ENCODE measurements at regions not wholly inside any gene's neighbourhood (a gene's known extent, or its start where the extent isn't known, plus 50 kb on each side); places are given as distances from the start of the nearest gene placed in this dataset.
"Not testable (repeated sequence)": the region's sequence is repeated elsewhere in the genome, so short reads cannot be mapped to it uniquely, and the experiment has no call there.

GRCh38 chr4:92028830-92029229 lies 274.9 kb upstream of the GRID2 start:
- not testable (repeated sequence) for H3K36me3 ChIP-seq (ENCODE audit: control insufficient read depth in 5 of 5, insufficient read depth in 5 of 5, low read length in 5 of 5); H3K4me1 ChIP-seq (ENCODE audit: control insufficient read depth in 5 of 5, insufficient read depth in 5 of 5, low read length in 5 of 5); H3K9me3 ChIP-seq (ENCODE audit: control insufficient read depth in 5 of 5, low read length in 5 of 5); H3K27me3 ChIP-seq (ENCODE audit: control insufficient read depth in 5 of 5, insufficient read depth in 4 of 5, low read length in 5 of 5); H3K4me3 ChIP-seq (ENCODE audit: low read depth in 1 of 5, low read length in 5 of 5); H3K9ac ChIP-seq (ENCODE audit: low read length in 5 of 5); H3K27ac ChIP-seq (ENCODE audit: low read depth, low read length)

- no peaks in the 10 kb centered on the region for H3K27me3 ChIP-seq (ENCODE audit: control insufficient read depth in 5 of 5, insufficient read depth in 4 of 5, low read length in 5 of 5)
- no peaks in the 10 kb centered on the region for H3K4me1 ChIP-seq (ENCODE audit: control insufficient read depth in 5 of 5, insufficient read depth in 5 of 5, low read length in 5 of 5)
- H3K4me3 ChIP-seq (ENCODE audit: low read depth in 1 of 5, low read length in 5 of 5): no peak overlapping the region
- no peaks in the 10 kb centered on the region for H3K9me3 ChIP-seq (ENCODE audit: control insufficient read depth in 5 of 5, low read length in 5 of 5)
- H3K9ac ChIP-seq (ENCODE audit: low read length in 5 of 5): no peak overlapping the region
- no peak overlapping the region for H3K27ac ChIP-seq (ENCODE audit: low read depth, low read length)
- H3K36me3 ChIP-seq (ENCODE audit: control insufficient read depth in 5 of 5, insufficient read depth in 5 of 5, low read length in 5 of 5): no peaks in the 10 kb centered on the region
These were observed 271.9 kb upstream of the GRID2 start for GRCh38 chr4:92031825-92032224.

GRCh38 chr4:92035666-92036065 lies 268.1 kb upstream of the GRID2 start:
- no peaks in the 10 kb centered on the region for H3K36me3 ChIP-seq (ENCODE audit: control insufficient read depth in 5 of 5, insufficient read depth in 5 of 5, low read length in 5 of 5)

GRCh38 chr4:92045718-92046117 lies 258.0 kb upstream of the GRID2 start:
- Histone ChIP-seq H3K27me3 (ENCODE audit: control insufficient read depth in 5 of 5, insufficient read depth in 4 of 5, low read length in 5 of 5) (no peaks in the 10 kb centered on the region), H3K9me3 (ENCODE audit: control insufficient read depth in 5 of 5, low read length in 5 of 5) (no peaks in the 10 kb centered on the region), H3K36me3 (ENCODE audit: control insufficient read depth in 5 of 5, insufficient read depth in 5 of 5, low read length in 5 of 5) (no peaks in the 10 kb centered on the region), H3K27ac (ENCODE audit: low read depth, low read length) (no peak overlapping the region), H3K9ac (ENCODE audit: low read length in 5 of 5) (no peak overlapping the region), H3K4me3 (ENCODE audit: low read depth in 1 of 5, low read length in 5 of 5) (no peak overlapping the region), H3K4me1 (ENCODE audit: control insufficient read depth in 5 of 5, insufficient read depth in 5 of 5, low read length in 5 of 5) (no peaks in the 10 kb centered on the region)

More at GRCh38 chr4:92035666-92036065, 268.1 kb upstream of the GRID2 start:
- Histone ChIP-seq H3K9me3 (ENCODE audit: control insufficient read depth in 5 of 5, low read length in 5 of 5) (peaks cover 0 to 7% (median 2%) of the 10 kb centered on the region in 5 donors), H3K4me1 (ENCODE audit: control insufficient read depth in 5 of 5, insufficient read depth in 5 of 5, low read length in 5 of 5) (no peaks in the 10 kb centered on the region), H3K9ac (ENCODE audit: low read length in 5 of 5) (no peak overlapping the region), H3K4me3 (ENCODE audit: low read depth in 1 of 5, low read length in 5 of 5) (no peak overlapping the region), H3K27ac (ENCODE audit: low read depth, low read length) (no peak overlapping the region), H3K27me3 (ENCODE audit: control insufficient read depth in 5 of 5, insufficient read depth in 4 of 5, low read length in 5 of 5) (no peaks in the 10 kb centered on the region)

GRCh38 chr4:92047209-92047875 lies 256.4 kb upstream of the GRID2 start:
- Histone ChIP-seq H3K9me3 (ENCODE audit: control insufficient read depth in 5 of 5, low read length in 5 of 5) (peaks cover 0 to 3% (median 0%) of the 10 kb centered on the region in 5 donors), H3K27ac (ENCODE audit: low read depth, low read length) (no peak overlapping the region), H3K27me3 (ENCODE audit: control insufficient read depth in 5 of 5, insufficient read depth in 4 of 5, low read length in 5 of 5) (no peaks in the 10 kb centered on the region), H3K36me3 (ENCODE audit: control insufficient read depth in 5 of 5, insufficient read depth in 5 of 5, low read length in 5 of 5) (no peaks in the 10 kb centered on the region), H3K9ac (ENCODE audit: low read length in 5 of 5) (no peak overlapping the region), H3K4me3 (ENCODE audit: low read depth in 1 of 5, low read length in 5 of 5) (no peak overlapping the region), H3K4me1 (ENCODE audit: control insufficient read depth in 5 of 5, insufficient read depth in 5 of 5, low read length in 5 of 5) (no peaks in the 10 kb centered on the region)

GRCh38 chr4:92050875-92051274 lies 252.9 kb upstream of the GRID2 start:
- H3K36me3 ChIP-seq (ENCODE audit: control insufficient read depth in 5 of 5, insufficient read depth in 5 of 5, low read length in 5 of 5): no peaks in the 10 kb centered on the region
- H3K27me3 ChIP-seq (ENCODE audit: control insufficient read depth in 5 of 5, insufficient read depth in 4 of 5, low read length in 5 of 5): no peaks in the 10 kb centered on the region
- no peak overlapping the region for H3K4me3 ChIP-seq (ENCODE audit: low read depth in 1 of 5, low read length in 5 of 5)
- peaks cover 0 to 3% (median 0%) of the 10 kb centered on the region in 5 donors for H3K9me3 ChIP-seq (ENCODE audit: control insufficient read depth in 5 of 5, low read length in 5 of 5)
- H3K9ac ChIP-seq (ENCODE audit: low read length in 5 of 5): no peak overlapping the region
- no peak overlapping the region for H3K27ac ChIP-seq (ENCODE audit: low read depth, low read length)
- H3K4me1 ChIP-seq (ENCODE audit: control insufficient read depth in 5 of 5, insufficient read depth in 5 of 5, low read length in 5 of 5): no peaks in the 10 kb centered on the region

GRCh38 chr4:92059615-92060014 lies 244.2 kb upstream of the GRID2 start:
- Histone ChIP-seq H3K27ac (ENCODE audit: low read depth, low read length) (no peak overlapping the region), H3K9me3 (ENCODE audit: control insufficient read depth in 5 of 5, low read length in 5 of 5) (no peaks in the 10 kb centered on the region), H3K4me3 (ENCODE audit: low read depth in 1 of 5, low read length in 5 of 5) (no peak overlapping the region), H3K4me1 (ENCODE audit: control insufficient read depth in 5 of 5, insufficient read depth in 5 of 5, low read length in 5 of 5) (no peaks in the 10 kb centered on the region), H3K27me3 (ENCODE audit: control insufficient read depth in 5 of 5, insufficient read depth in 4 of 5, low read length in 5 of 5) (no peaks in the 10 kb centered on the region), H3K36me3 (ENCODE audit: control insufficient read depth in 5 of 5, insufficient read depth in 5 of 5, low read length in 5 of 5) (no peaks in the 10 kb centered on the region), H3K9ac (ENCODE audit: low read length in 5 of 5) (no peak overlapping the region)

GRCh38 chr4:92060333-92060732 lies 243.4 kb upstream of the GRID2 start:
- H3K9ac ChIP-seq (ENCODE audit: low read length in 5 of 5): no peak overlapping the region
- H3K27me3 ChIP-seq (ENCODE audit: control insufficient read depth in 5 of 5, insufficient read depth in 4 of 5, low read length in 5 of 5): no peaks in the 10 kb centered on the region
- no peak overlapping the region for H3K27ac ChIP-seq (ENCODE audit: low read depth, low read length)
- H3K9me3 ChIP-seq (ENCODE audit: control insufficient read depth in 5 of 5, low read length in 5 of 5): no peaks in the 10 kb centered on the region
- H3K4me3 ChIP-seq (ENCODE audit: low read depth in 1 of 5, low read length in 5 of 5): no peak overlapping the region
- no peaks in the 10 kb centered on the region for H3K4me1 ChIP-seq (ENCODE audit: control insufficient read depth in 5 of 5, insufficient read depth in 5 of 5, low read length in 5 of 5)
- H3K36me3 ChIP-seq (ENCODE audit: control insufficient read depth in 5 of 5, insufficient read depth in 5 of 5, low read length in 5 of 5): no peaks in the 10 kb centered on the region

GRCh38 chr4:92064574-92064973 lies 239.2 kb upstream of the GRID2 start:
- H3K27me3 ChIP-seq (ENCODE audit: control insufficient read depth in 5 of 5, insufficient read depth in 4 of 5, low read length in 5 of 5): no peaks in the 10 kb centered on the region

GRCh38 chr4:92066485-92066884 lies 237.3 kb upstream of the GRID2 start:
- no peak overlapping the region for H3K9ac ChIP-seq (ENCODE audit: low read length in 5 of 5)
- no peaks in the 10 kb centered on the region for H3K4me1 ChIP-seq (ENCODE audit: control insufficient read depth in 5 of 5, insufficient read depth in 5 of 5, low read length in 5 of 5)
- H3K36me3 ChIP-seq (ENCODE audit: control insufficient read depth in 5 of 5, insufficient read depth in 5 of 5, low read length in 5 of 5): no peaks in the 10 kb centered on the region
- H3K27me3 ChIP-seq (ENCODE audit: control insufficient read depth in 5 of 5, insufficient read depth in 4 of 5, low read length in 5 of 5): no peaks in the 10 kb centered on the region
- no peak overlapping the region for H3K27ac ChIP-seq (ENCODE audit: low read depth, low read length)
- H3K9me3 ChIP-seq (ENCODE audit: control insufficient read depth in 5 of 5, low read length in 5 of 5): peaks cover 0 to 12% (median 2%) of the 10 kb centered on the region in 5 donors
- no peak overlapping the region for H3K4me3 ChIP-seq (ENCODE audit: low read depth in 1 of 5, low read length in 5 of 5)

More at GRCh38 chr4:92064574-92064973, 239.2 kb upstream of the GRID2 start:
- no peaks in the 10 kb centered on the region for H3K4me1 ChIP-seq (ENCODE audit: control insufficient read depth in 5 of 5, insufficient read depth in 5 of 5, low read length in 5 of 5)
- H3K9me3 ChIP-seq (ENCODE audit: control insufficient read depth in 5 of 5, low read length in 5 of 5): no peaks in the 10 kb centered on the region
- H3K36me3 ChIP-seq (ENCODE audit: control insufficient read depth in 5 of 5, insufficient read depth in 5 of 5, low read length in 5 of 5): no peaks in the 10 kb centered on the region
- H3K27ac ChIP-seq (ENCODE audit: low read depth, low read length): no peak overlapping the region
- no peak overlapping the region for H3K4me3 ChIP-seq (ENCODE audit: low read depth in 1 of 5, low read length in 5 of 5)
- no peak overlapping the region for H3K9ac ChIP-seq (ENCODE audit: low read length in 5 of 5)
